ENCODE measurements at regions not wholly inside any gene's neighbourhood (a gene's known extent, or its start where the extent isn't known, plus 50 kb on each side); places are given as distances from the start of the nearest gene placed in this dataset.

DNA sequence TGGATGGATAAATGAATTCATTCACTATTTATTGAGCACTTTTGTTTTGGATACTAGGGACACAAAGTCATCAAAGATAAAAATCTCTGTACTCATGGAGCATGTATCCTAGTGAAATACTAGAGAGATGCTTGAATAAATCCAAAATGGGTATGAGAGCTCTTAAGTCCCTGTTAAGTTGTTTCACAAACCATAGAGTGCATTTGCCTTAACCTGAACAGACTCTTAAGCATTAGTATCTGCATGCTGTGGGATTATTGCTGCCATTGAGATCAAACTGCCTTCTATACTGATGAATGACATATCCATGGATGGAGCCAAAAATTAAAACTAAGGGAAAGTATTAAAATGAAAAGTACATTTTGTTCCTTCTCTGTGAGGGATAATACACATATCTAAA is 206.5 kb upstream of the KRR1 start:
- TF ChIP-seq, protein P1, sequence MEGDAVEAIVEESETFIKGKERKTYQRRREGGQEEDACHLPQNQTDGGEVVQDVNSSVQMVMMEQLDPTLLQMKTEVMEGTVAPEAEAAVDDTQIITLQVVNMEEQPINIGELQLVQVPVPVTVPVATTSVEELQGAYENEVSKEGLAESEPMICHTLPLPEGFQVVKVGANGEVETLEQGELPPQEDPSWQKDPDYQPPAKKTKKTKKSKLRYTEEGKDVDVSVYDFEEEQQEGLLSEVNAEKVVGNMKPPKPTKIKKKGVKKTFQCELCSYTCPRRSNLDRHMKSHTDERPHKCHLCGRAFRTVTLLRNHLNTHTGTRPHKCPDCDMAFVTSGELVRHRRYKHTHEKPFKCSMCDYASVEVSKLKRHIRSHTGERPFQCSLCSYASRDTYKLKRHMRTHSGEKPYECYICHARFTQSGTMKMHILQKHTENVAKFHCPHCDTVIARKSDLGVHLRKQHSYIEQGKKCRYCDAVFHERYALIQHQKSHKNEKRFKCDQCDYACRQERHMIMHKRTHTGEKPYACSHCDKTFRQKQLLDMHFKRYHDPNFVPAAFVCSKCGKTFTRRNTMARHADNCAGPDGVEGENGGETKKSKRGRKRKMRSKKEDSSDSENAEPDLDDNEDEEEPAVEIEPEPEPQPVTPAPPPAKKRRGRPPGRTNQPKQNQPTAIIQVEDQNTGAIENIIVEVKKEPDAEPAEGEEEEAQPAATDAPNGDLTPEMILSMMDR (IDR thresholded peaks at IDR 0.05): no peak
- TF ChIP-seq POLR2AphosphoS5 (IDR thresholded peaks at IDR 0.05) (no peak), POLR2A (IDR thresholded peaks at IDR 0.05) (no peak)

Data from breast epithelium (tissue), 3 donors.